NCI-H2227 treated with DMSO at 0.1 percent for 48 hours (cell line): ENCODE measurements at regions not wholly inside any gene's neighbourhood (a gene's known extent, or its start where the extent isn't known, plus 50 kb on each side); places are given as distances from the start of the nearest gene placed in this dataset.

Experiments
- DNase-seq: peaks from one replicate; lab custom pipeline; 2025; lab: John Stamatoyannopoulos, UW

- DNase-seq, result no peak
Observed at GRCh38 chr6:8743170-8743745, 307.9 kb upstream of the SLC35B3 start.

- no peak for DNase-seq
Observed at GRCh38 chr6:8739454-8739853, 304.1 kb upstream of the SLC35B3 start.

DNA sequence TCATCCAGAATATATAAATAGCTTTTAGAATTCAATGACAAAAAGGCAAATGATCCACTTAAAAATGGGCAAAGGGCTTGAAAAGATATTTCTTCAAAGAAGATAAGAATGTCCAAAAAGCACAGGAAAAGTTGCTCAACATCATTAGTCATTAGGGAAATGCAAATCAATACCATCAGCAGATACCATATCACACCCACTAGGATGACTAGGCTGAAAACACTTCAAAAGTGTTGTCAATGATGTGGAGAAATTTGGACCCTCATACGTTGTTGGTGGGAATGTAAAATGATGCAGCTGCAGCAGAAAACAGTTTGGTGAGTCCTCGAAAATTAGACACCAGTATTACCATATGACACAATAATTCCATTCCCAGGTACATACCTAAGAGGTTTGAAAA is 303.6 kb upstream of the SLC35B3 start:
- DNase-seq, result no peak

DNA sequence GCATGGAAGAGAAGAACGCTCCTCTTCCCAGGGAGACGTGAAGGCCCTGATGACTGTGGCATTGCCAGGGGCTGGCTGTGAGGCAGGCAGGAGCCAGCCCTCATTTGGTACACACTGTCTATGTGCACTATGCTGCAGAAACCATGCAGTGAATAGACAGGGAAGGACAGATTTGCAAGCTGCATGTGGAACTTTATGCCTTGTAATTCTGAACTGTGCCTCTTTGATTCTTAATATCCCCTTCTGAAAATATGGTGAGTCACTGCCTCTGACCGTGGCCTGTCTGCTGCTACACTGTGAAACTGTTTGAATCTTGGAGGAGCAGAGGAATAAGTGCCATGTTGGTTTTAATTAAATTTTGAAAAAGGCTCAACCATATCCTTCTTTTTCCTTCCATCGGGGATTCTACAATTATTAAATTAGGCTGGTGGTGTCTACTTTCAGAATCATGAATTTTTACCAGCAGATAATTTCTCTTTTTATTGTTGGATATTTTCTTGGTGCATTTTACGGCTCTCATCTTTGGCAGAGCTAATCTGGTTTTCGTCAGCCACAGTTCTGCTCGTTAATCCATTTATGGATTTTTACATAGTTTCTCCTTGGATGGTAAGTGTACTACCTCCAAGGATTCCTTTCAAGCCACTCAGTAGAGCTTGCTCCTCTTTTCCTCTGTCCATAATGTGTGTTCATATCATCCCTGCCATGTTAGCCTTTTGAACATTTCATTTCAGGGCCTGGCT is 301.0 kb upstream of the SLC35B3 start:
- DNase-seq, result no peak

DNA sequence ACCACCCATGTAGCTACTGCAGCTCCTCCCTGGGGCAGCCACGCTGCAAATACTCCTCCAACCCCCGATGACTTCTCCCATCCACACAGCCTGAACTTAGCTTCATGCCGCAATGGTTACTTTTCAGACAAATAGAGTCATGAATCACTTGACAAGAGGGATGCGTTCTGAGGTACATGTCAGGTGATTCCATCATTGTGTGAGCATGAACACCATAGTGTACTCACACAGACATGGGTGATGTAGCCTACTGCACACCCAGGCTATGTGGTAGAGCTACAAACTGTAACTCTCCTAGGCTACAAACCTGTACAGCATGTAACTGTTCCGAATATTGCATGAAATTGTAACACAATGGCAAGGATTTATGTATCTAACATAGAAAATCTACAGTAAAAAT is 298.5 kb upstream of the SLC35B3 start:
- DNase-seq, result no peak

DNA sequence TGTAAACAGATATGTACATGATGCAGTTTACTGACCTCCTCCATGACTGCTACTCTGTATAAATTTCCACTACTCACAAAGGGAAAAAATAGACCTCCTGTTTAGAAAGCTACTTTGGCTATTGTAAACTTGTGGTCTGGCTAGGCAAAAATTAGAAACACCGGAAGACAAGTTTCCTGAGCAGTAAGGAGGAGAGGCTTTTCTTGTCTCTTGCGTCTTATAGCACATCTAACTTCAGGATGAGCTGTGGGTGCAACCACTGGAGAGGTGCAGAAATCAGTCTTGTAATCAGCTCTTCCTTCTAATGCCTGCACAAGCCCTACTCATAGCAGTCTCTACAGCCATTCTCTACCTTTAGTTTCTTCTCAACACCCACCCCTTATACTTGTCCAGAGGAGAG is 296.5 kb upstream of the SLC35B3 start:
- DNase-seq, result no peak

DNA sequence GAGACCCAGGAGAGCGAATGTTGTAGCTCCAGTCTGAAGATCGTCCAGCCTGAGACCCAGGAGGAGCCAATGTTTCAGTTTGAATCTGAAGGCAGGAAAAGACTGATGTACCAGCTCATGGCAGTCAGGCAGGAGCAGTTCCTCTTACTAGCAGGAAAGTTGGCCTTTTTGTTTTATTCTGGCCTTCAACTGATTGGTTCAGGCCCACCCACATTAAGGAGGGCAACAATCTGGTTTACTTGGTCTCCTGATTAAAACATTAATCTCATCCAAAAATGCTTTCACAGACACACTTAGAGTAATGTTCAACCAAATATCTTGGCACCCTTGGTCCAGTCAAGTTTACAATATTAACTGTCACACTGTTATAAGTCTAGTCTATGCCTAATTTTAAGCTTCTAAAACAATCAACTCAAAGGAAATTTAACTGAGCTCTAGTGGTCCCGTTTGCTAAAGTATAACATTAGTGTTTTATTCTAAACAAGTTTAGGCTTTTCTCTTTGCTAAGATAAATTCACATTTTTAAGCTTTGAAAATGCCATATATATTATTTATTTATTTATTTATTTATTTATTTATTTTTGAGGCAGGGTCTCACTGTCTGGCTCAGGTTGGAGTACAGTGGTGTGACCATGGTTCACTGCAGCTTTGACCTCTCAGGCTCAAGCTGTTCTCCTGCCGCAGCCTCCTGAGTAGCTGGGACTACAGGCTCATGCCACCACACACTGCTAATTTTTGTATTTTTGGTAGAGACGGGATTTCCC is 275.5 kb upstream of the SLC35B3 start:
- no peak for DNase-seq

DNA sequence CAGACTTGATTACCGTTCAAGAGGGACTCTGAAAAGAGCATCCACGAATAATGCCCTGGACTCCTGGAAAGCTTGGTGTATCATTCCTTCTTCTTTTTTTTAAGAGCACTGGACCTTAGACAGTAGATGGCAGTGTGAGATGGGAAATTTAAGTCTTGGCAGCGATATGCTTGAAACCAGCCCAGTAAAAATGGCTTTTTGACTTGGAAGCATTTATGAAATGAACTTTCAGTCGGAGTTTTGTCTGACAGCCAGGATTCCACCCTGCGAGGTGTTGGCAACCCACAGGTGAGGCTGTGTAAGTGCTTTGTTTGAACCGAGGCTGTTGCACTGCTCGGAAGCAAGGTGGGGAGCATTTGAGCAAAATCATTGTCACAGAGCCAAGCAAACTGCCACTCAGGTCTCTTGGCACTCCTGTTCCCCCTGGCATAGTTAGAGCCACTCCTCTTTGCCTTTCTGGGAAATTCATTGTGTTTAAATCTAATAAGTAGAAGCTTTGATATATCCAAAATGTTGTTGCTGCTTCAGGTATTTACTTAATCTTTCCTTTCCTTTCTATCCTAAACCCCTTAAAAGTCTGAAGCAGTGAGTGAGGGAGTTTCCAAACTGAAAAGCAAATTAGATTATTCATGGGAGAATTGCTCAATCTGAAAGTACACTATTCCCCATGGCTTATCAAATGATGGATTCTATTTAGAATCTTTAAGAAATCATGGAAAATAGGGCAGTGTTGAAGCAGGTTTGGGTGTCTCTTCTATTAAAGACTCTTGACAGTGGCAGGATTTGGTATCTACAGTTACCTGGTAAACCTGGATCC is 272.8 kb upstream of the SLC35B3 start:
- DNase-seq, result peak; percentile 64

DNA sequence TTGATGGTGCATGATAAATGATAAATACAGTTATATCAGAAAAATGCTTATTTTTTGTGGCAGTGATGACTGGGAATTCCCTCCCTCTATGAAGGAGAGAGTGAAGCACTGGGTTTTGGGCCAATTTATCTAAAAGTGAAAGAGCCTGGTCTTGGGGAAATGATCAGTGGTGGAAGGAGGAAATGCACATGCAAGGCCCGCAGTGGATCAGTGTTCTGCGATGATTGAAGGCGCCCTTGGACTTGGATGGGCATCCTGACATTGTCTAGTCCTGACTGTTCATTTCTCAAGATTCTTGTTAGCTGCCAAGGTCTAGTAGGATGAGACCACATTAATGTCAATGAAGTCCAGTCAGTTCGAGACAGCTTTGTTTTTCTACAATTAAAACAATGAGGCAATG is 272.0 kb upstream of the SLC35B3 start:
- DNase-seq, result no peak

DNA sequence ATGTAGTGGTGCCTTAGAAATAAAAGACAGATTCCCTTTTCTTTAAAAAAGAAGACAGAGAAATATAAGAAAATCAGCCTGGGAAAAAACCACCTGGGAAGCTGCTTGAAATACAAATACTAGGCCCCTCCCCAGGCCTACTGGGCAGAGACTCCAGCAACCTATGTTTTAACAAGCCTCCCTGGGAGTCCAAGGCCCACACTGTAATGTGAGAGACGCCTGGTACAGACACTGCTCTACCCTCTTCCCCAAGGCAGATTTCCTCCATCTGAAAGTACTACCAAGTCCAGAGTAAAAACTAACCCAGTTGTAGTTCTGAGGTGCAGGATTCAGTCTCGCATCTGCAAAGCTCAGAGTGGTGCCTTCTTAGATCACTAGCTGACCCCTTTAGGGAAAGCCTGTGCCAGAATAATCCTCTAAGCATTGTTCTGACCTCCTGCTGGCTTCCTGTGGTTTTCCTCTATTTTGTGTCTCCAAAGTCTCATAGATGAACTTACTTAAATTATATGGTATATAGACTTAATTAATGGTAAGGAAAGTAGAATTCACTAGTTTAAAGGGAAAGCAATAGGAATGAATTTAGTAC is 270.2 kb upstream of the SLC35B3 start:
- peak; percentile 54 for DNase-seq

GRCh38 chr6:8703059-8703458 is 267.7 kb upstream of the SLC35B3 start:
- no peak for DNase-seq

DNA sequence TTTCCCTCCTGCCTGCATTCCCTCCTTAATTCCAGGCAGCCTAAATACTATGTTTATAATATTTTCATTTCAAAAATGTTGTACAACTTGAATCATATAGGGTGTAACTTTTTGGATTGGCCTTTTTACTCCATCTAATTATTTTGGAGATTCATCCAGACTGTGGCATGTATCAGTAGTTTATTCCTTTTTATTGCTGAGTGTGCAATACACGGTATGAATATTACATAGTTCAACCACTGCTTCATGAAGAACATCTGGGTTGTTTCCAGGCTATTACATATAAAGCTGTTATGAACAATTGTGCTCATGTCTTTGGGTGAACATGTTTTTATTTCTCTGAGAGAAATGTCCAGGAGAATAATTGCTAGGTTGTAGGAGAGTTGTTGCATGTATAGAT is 253.5 kb upstream of the SLC35B3 start:
- DNase-seq, result no peak

GRCh38 chr6:8686077-8686476 is 250.7 kb upstream of the SLC35B3 start:
- no peak for DNase-seq

GRCh38 chr6:8683204-8683603 is 247.9 kb upstream of the SLC35B3 start:
- no peak for DNase-seq

DNA sequence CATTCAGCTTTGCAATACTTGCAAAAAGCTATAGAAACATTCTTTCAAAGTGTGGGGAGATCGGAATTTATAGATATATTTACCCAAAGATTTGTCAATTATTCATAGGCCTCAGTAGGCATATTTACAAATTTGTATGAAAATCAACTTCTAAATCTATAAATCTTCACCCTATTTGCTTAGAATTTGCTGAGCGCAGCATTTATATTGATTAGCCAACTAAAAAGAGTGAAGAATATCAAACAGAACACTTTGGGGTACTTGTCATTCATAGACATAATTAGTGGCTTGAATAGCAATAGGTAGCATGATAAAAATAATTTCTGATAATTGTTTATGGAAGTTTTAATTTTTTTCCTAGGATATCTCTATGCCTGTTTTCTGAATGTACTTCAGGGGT is 244.5 kb upstream of the SLC35B3 start:
- no peak for DNase-seq

DNA sequence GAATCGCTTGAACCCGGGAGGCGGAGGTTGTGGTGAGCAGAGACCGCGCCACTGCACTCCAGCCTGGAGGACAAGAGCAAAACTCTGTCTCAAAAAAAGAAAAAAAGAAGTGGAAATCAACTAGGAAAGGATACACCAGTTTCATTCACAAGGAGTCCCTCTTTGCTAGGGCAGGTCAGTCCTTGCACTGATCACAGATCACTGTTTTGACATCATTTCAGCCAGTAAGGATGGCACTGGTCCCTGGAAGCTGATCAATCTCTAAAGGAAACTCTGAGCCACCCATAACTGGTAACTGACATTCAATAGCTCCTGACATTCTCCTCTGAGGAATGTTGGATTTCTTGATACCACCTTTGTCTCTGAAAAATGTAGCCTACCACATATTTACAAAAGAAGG is 243.1 kb upstream of the SLC35B3 start:
- DNase-seq, result no peak

- DNase-seq, result no peak
Observed at GRCh38 chr6:8674126-8674525, 238.8 kb upstream of the SLC35B3 start.

GRCh38 chr6:8672882-8673281 is 237.5 kb upstream of the SLC35B3 start:
- no peak for DNase-seq

- no peak for DNase-seq
Observed at GRCh38 chr6:8670792-8671191, 235.4 kb upstream of the SLC35B3 start.

DNA sequence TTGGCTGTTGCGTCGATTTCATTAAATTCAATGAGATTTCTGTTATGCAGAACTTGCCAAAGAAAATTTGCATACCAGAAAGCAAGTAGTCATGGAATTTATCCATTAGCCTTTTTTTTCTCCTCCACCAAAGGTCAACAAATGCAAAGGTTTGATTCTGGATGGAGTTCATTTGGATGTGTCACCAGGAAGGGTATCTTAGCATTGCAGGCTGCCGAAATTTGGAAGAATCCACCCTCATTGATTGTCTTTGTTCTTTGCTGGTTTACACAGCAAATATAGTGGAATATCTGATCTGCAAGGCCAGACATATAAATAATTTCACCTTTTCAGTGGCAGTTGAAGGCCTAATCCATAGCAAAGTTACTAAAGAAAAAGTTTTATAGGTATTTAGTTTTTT is 229.4 kb upstream of the SLC35B3 start:
- DNase-seq, result no peak

- no peak for DNase-seq
Observed at GRCh38 chr6:8664070-8664469, 228.7 kb upstream of the SLC35B3 start.
